Mesothelial cell of epicardium (in vitro differentiated cells): ENCODE measurements at regions not wholly inside any gene's neighbourhood (a gene's known extent, or its start where the extent isn't known, plus 50 kb on each side); places are given as distances from the start of the nearest gene placed in this dataset.

Source experiments
- DNase-seq, 2 experiments: peaks; one replicate each; pipeline ENCODE4 v3.0.0; 2021; ENCODE audit warnings: low spot score in 2 of 2; ENCODE audit not compliant: unreplicated experiment in 2 of 2
- H3K27ac Mint-ChIP-seq: 2 replicates; pipeline ENCODE4 v1.8.0; 2021; ENCODE audit warnings: mixed read lengths
- H3K27me3 Mint-ChIP-seq: 2 replicates; pipeline ENCODE4 v1.8.0; 2021; ENCODE audit warnings: low read depth, mixed read lengths
- H3K36me3 Mint-ChIP-seq: 2 replicates; pipeline ENCODE4 v1.8.0; 2021; ENCODE audit warnings: mixed read lengths
- H3K4me1 Mint-ChIP-seq: 2 replicates; pipeline ENCODE4 v1.8.0; 2021; ENCODE audit warnings: mixed read lengths
- H3K4me3 Mint-ChIP-seq: 2 replicates; pipeline ENCODE4 v1.8.0; 2021; ENCODE audit warnings: mild to moderate bottlenecking, moderate library complexity, mixed read lengths
- H3K9me3 Mint-ChIP-seq: 2 replicates; pipeline ENCODE4 v1.8.0; 2021; ENCODE audit warnings: mixed read lengths
- TF ChIP-seq, protein P1 (sequence below): fragments of 200-600 bp; sonication (generic); IDR thresholded peaks from one replicate; pipeline ENCODE4 v1.5.0; 2021; ENCODE audit warnings: antibody characterized with exemption; ENCODE audit not compliant: unreplicated experiment

- TF ChIP-seq, protein P1, sequence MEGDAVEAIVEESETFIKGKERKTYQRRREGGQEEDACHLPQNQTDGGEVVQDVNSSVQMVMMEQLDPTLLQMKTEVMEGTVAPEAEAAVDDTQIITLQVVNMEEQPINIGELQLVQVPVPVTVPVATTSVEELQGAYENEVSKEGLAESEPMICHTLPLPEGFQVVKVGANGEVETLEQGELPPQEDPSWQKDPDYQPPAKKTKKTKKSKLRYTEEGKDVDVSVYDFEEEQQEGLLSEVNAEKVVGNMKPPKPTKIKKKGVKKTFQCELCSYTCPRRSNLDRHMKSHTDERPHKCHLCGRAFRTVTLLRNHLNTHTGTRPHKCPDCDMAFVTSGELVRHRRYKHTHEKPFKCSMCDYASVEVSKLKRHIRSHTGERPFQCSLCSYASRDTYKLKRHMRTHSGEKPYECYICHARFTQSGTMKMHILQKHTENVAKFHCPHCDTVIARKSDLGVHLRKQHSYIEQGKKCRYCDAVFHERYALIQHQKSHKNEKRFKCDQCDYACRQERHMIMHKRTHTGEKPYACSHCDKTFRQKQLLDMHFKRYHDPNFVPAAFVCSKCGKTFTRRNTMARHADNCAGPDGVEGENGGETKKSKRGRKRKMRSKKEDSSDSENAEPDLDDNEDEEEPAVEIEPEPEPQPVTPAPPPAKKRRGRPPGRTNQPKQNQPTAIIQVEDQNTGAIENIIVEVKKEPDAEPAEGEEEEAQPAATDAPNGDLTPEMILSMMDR, result no peak
- H3K4me1 Mint-ChIP-seq, result peaks cover 16% of the 10 kb centered on the region
- DNase-seq, result no peak
- no peak overlapping the region for H3K27ac Mint-ChIP-seq
- no peaks in the 10 kb centered on the region for H3K27me3 Mint-ChIP-seq
- peaks cover 3% of the 10 kb centered on the region for H3K9me3 Mint-ChIP-seq
- H3K4me3 Mint-ChIP-seq, result no peak overlapping the region
- no peaks in the 10 kb centered on the region for H3K36me3 Mint-ChIP-seq
These were observed 403.4 kb upstream of the SPRY2 start for GRCh38 chr13:80744147-80744914.

GRCh38 chr13:80742033-80742432 is 401.1 kb upstream of the SPRY2 start:
- Mint-ChIP-seq H3K27ac (no peak overlapping the region), H3K27me3 (no peaks in the 10 kb centered on the region), H3K4me3 (no peak overlapping the region), H3K4me1 (peaks cover 14% of the 10 kb centered on the region), H3K9me3 (peaks cover 22% of the 10 kb centered on the region), H3K36me3 (peaks cover 13% of the 10 kb centered on the region)
- no peak for DNase-seq
- TF ChIP-seq, protein P1, result no peak

DNA sequence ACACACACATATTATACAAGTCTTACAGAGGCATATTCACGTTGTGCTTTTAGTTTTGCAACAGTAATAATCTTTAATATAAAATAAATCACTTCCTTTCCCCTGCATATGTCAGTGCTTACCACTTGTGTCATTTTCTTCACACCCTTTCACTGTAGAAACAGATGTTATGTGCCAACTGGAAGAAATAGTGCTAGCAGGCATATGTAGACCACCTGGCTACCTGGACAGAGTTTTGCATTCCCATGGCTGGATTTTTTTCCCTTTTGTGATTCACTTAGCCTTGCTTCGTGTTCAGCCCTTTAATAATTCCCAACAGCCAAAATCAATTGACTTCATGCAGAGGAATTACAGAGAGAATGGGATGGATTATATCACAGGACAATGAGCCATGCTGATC is 399.1 kb upstream of the SPRY2 start:
- Mint-ChIP-seq H3K4me1 (peaks cover 5% of the 10 kb centered on the region), H3K9me3 (peaks cover 22% of the 10 kb centered on the region), H3K36me3 (peaks cover 13% of the 10 kb centered on the region), H3K4me3 (no peak overlapping the region), H3K27me3 (no peaks in the 10 kb centered on the region), H3K27ac (no peak overlapping the region)
- no peak for DNase-seq
- TF ChIP-seq, protein P1, result no peak

DNA sequence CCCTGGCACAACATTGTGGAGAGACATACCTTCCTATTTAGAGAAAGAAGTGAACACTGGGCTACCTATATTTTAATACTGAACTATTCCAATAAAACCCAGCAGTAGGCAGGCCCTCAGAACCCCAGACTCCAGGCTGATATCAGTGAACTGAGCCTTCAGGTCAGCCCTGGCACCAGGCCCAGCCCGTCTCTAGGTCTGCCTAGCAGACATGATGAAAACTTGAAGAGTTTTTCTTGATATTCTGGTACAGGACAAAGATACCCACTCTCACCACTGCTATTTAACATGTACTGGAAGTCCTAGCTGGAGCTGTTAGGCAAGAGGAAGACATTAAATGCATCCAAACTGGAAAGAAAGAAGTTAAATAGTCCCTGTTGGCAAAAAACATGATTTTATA is 396.6 kb upstream of the SPRY2 start:
- Mint-ChIP-seq H3K27me3 (no peaks in the 10 kb centered on the region), H3K27ac (no peak overlapping the region), H3K4me1 (peaks cover 17% of the 10 kb centered on the region), H3K9me3 (peaks cover 28% of the 10 kb centered on the region), H3K4me3 (no peak overlapping the region), H3K36me3 (peaks cover 17% of the 10 kb centered on the region)
- DNase-seq, result no peak
- TF ChIP-seq, protein P1, result no peak

DNA sequence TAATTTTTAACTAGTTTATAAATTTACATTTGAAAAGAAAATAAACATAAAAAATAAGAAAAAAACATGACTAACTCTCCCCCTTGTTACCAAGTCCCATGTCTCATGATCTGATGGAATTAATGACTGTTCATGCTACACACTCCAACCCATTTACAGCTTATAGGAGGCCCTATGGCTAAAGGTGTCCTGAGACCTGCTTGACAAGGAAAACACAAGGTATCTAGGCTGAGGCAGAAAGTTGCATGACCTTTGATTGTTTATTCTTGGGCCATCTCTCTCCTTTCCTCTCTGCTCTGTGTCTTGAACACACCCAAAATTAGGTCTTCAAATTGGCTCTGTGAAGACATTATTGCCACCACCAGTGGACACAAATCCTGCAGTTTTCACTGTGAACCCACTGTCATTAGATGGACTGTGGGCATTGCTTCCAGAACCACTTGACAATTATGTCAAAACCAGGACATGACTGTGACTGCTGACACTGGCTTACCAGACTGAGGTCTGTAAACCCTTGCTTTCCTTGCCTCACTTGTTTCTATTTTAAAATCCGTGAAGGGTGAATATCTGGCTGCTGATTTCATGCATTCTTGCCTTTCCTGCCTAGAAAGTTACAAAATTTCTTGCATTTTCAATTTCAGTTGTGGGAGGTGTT is 386.5 kb upstream of the SPRY2 start:
- Mint-ChIP-seq H3K27me3 (no peaks in the 10 kb centered on the region), H3K9me3 (peaks cover 26% of the 10 kb centered on the region), H3K27ac (no peak overlapping the region), H3K4me1 (peaks cover 10% of the 10 kb centered on the region), H3K4me3 (no peak overlapping the region), H3K36me3 (peaks cover 12% of the 10 kb centered on the region)
- no peak for DNase-seq
- TF ChIP-seq, protein P1, result no peak
